ENCODE measurements at regions not wholly inside any gene's neighbourhood (a gene's known extent, or its start where the extent isn't known, plus 50 kb on each side); places are given as distances from the start of the nearest gene placed in this dataset.

- no peak for TF ChIP-seq POLR2A (IDR thresholded peaks at IDR 0.05)
- TF ChIP-seq POLR2AphosphoS5 (IDR thresholded peaks at IDR 0.05; ENCODE audit: insufficient read depth in 1 of 2, low read depth in 1 of 2), result no peak
These were observed 209.1 kb downstream of the UQCRFS1 start for GRCh38 chr19:29003641-29004409.

Data from vagina (tissue), 2 donors.